Peyer's patch (tissue), 4 donors: ENCODE measurements at regions not wholly inside any gene's neighbourhood (a gene's known extent, or its start where the extent isn't known, plus 50 kb on each side); places are given as distances from the start of the nearest gene placed in this dataset.

Experiments
- DNase-seq, 3 donors: peaks; one replicate each; pipeline ENCODE4 v3.0.0-alpha.2; 2017 to 2019
- H3K27ac ChIP-seq, 4 donors: fragments of 200-600 bp; sonication (generic); one replicate each; pipeline ENCODE4 v1.5.1; 2016 to 2019
- H3K27me3 ChIP-seq, 2 donors: fragments of 200-600 bp; sonication (generic); one replicate each; pipeline ENCODE4 v1.5.1; 2019
- H3K36me3 ChIP-seq, 3 donors: fragments of 200-600 bp; sonication (generic); one replicate each; pipeline ENCODE4 v1.5.1; 2016 to 2019
- H3K4me1 ChIP-seq, 4 donors: fragments of 200-600 bp; sonication (generic); one replicate each; pipeline ENCODE4 v1.5.1; 2016 to 2019
- H3K4me3 ChIP-seq, 4 donors: fragments of 200-600 bp; sonication (generic); 1 replicate in 3 of 4; 2 replicates in 1 of 4; pipeline ENCODE4 v1.5.1; 2016 to 2019; ENCODE audit warnings: mild to moderate bottlenecking in 1 of 4
- H3K9me3 ChIP-seq, 4 donors: fragments of 200-600 bp; sonication (generic); one replicate each; pipeline ENCODE4 v1.5.1; 2016 to 2019; ENCODE audit warnings: mild to moderate bottlenecking in 1 of 4
- POLR2A ChIP-seq, 2 donors: fragments of 450-650 bp; IDR thresholded peaks; one replicate each; pipeline ENCODE4 v1.5.1; 2017; ENCODE audit warnings: antibody characterized with exemption in 2 of 2, mild to moderate bottlenecking in 2 of 2, moderate library complexity in 2 of 2
- TF ChIP-seq, protein P1 (sequence below), 6 experiments: fragments of 450-650 bp in 4 of 6; fragments of 200-600 bp in 2 of 6; sonication (generic) in 1 of 6; IDR thresholded peaks; one replicate each; pipeline ENCODE4 v1.5.1; 2017 to 2019; ENCODE audit warnings: antibody characterized with exemption in 6 of 6, mild to moderate bottlenecking in 3 of 6, moderate library complexity in 1 of 6

GRCh38 chr14:48643241-48643640 is 942.9 kb downstream of the RPS29 start:
- no peak for DNase-seq
- TF ChIP-seq, protein P1, sequence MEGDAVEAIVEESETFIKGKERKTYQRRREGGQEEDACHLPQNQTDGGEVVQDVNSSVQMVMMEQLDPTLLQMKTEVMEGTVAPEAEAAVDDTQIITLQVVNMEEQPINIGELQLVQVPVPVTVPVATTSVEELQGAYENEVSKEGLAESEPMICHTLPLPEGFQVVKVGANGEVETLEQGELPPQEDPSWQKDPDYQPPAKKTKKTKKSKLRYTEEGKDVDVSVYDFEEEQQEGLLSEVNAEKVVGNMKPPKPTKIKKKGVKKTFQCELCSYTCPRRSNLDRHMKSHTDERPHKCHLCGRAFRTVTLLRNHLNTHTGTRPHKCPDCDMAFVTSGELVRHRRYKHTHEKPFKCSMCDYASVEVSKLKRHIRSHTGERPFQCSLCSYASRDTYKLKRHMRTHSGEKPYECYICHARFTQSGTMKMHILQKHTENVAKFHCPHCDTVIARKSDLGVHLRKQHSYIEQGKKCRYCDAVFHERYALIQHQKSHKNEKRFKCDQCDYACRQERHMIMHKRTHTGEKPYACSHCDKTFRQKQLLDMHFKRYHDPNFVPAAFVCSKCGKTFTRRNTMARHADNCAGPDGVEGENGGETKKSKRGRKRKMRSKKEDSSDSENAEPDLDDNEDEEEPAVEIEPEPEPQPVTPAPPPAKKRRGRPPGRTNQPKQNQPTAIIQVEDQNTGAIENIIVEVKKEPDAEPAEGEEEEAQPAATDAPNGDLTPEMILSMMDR (IDR thresholded peaks at IDR 0.05): no peak
- no peak for TF ChIP-seq POLR2A (IDR thresholded peaks at IDR 0.05)
- no peaks in the 10 kb centered on the region for H3K4me1 ChIP-seq
- H3K4me3 ChIP-seq: no peak overlapping the region
- H3K27ac ChIP-seq: no peak overlapping the region
- no peaks in the 10 kb centered on the region for H3K36me3 ChIP-seq
- no peaks in the 10 kb centered on the region for H3K27me3 ChIP-seq
- H3K9me3 ChIP-seq: no peaks in the 10 kb centered on the region

DNA sequence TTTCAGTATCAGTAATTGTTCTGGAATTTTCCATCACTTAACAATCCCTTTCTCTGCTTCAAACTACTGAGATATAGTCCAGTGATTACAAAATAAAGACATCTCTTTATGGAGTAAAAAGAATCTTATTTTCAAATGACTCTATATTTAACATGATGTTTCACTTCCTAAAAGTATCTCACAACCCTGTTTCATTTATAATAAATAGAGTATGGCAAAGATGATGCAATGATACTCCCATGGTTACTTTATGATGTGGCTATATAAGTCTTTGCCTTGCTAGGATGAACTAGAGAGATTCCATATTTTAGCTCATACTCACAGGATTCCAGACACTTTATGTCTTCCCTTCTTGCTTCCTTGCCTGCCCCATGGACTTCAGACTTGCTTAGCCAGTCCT is 953.5 kb upstream of the MDGA2 start:
- Histone ChIP-seq H3K4me1 (no peaks in the 10 kb centered on the region), H3K36me3 (no peaks in the 10 kb centered on the region), H3K27me3 (no peaks in the 10 kb centered on the region), H3K9me3 (no peaks in the 10 kb centered on the region), H3K27ac (no peak overlapping the region), H3K4me3 (no peak overlapping the region)
- no peak for DNase-seq
- TF ChIP-seq POLR2A (IDR thresholded peaks at IDR 0.05): no peak
- TF ChIP-seq, protein P1 (IDR thresholded peaks at IDR 0.05): no peak

DNA sequence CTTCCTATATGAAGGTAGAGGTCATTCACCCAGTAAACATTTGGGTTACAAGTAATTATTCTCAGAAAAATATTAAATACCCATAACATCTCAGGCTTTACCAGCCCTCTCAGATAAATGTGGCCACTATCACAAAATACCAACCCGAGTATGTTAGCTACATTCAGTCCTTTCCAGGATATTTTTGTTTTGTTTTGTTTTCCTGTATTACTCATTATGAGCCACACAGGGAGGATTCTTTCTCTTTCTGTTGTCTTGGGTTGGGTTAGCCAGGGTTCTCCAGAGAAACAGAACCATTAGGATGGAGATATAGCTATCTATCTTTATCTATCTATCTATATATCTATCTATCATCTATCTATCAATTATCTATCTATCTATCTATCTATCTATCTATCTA is 947.6 kb upstream of the MDGA2 start:
- Histone ChIP-seq H3K9me3 (no peaks in the 10 kb centered on the region), H3K27me3 (no peaks in the 10 kb centered on the region), H3K4me3 (no peak overlapping the region), H3K36me3 (no peaks in the 10 kb centered on the region), H3K4me1 (no peaks in the 10 kb centered on the region), H3K27ac (no peak overlapping the region)
- DNase-seq: no peak
- TF ChIP-seq, protein P1 (IDR thresholded peaks at IDR 0.05): no peak
- no peak for TF ChIP-seq POLR2A (IDR thresholded peaks at IDR 0.05)

DNA sequence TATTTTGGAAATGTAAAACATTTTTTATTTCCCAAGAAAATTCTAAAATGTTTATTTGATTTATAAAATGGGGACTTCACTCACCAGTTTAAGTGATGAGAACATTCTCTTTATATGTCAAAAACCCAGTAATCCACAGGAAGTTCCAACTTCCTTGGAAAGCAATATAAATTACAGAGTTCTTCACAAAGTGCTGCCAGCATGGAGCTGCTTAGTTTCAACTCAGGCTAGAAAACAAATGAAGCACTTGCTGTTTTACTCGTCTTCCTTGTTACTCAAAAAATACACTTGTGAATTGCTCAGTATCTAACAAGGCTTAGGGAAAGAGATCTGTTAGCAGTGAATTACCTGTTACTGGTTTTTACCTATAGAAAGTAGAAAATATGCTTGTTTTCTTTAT is 942.7 kb upstream of the MDGA2 start:
- Histone ChIP-seq H3K4me3 (no peak overlapping the region), H3K27ac (no peak overlapping the region), H3K9me3 (no peaks in the 10 kb centered on the region), H3K4me1 (no peaks in the 10 kb centered on the region), H3K27me3 (no peaks in the 10 kb centered on the region), H3K36me3 (no peaks in the 10 kb centered on the region)
- DNase-seq: no peak
- TF ChIP-seq, protein P1 (IDR thresholded peaks at IDR 0.05): no peak
- no peak for TF ChIP-seq POLR2A (IDR thresholded peaks at IDR 0.05)

DNA sequence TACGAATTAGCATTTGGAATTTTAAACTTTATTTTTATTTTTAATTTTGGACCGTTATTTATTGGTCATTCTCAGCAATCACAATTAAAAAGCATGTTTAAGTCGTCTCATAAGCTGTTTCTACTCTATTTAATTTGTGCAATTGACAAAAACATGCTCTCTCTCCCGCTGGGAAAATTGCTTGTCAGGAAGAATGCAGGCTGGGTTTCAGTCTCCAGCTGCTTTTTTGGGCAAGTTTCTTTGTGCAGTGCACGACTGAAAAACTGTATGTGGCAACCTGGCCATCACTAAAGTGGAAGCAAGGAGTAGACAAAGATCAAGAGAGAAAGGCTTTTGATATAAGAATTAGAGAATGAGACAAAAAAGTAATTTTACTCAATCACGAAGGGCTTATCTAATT is 941.5 kb upstream of the MDGA2 start:
- no peak for TF ChIP-seq POLR2A (IDR thresholded peaks at IDR 0.05)
- TF ChIP-seq, protein P1 (IDR thresholded peaks at IDR 0.05): no peak
- Histone ChIP-seq H3K9me3 (no peaks in the 10 kb centered on the region), H3K4me1 (no peaks in the 10 kb centered on the region), H3K4me3 (no peak overlapping the region), H3K27ac (no peak overlapping the region), H3K36me3 (no peaks in the 10 kb centered on the region), H3K27me3 (no peaks in the 10 kb centered on the region)
- no peak for DNase-seq

GRCh38 chr14:48615618-48616017 is 940.2 kb upstream of the MDGA2 start:
- no peak overlapping the region for H3K27ac ChIP-seq
- TF ChIP-seq, protein P1 (IDR thresholded peaks at IDR 0.05): no peak
- TF ChIP-seq POLR2A (IDR thresholded peaks at IDR 0.05): no peak
- H3K27me3 ChIP-seq: no peaks in the 10 kb centered on the region
- H3K4me3 ChIP-seq: no peak overlapping the region
- H3K9me3 ChIP-seq: no peaks in the 10 kb centered on the region
- no peak for DNase-seq
- no peaks in the 10 kb centered on the region for H3K36me3 ChIP-seq
- no peaks in the 10 kb centered on the region for H3K4me1 ChIP-seq
